ENCODE measurements at regions not wholly inside any gene's neighbourhood (a gene's known extent, or its start where the extent isn't known, plus 50 kb on each side); places are given as distances from the start of the nearest gene placed in this dataset.

DNA sequence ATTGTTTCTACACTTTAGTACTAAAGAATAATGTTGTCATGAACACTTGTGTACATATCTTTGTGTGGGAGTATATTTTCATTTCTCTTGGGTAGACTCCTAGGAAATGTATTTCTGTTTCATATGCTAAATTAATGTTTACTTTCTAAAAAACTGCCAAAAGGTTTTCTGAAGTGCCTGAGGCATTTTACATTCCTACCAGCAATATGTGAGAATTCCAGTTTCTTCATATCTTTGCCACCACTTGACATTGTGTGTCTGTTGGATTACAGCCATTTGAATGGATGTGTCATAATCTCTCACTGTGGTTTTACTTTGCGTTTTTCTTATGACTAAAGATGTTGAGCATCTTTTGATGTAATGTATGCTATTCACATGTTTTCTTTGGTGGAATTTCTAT lies 428.2 kb upstream of the KCNH7 start:
- H3K4me1 Mint-ChIP-seq: no peaks in the 10 kb centered on the region
- Histone ChIP-seq H3K36me3 (ENCODE audit: control insufficient read depth, insufficient read depth, low read length) (no peaks in the 10 kb centered on the region), H3K27me3 (ENCODE audit: control insufficient read depth, insufficient read depth, low read length, poor library complexity, severe bottlenecking) (no peaks in the 10 kb centered on the region), H3K9me3 (ENCODE audit: control insufficient read depth, low read length) (peaks cover 1% of the 10 kb centered on the region), H3K27ac (ENCODE audit: low read depth, low read length) (no peak overlapping the region), H3K9ac (ENCODE audit: extremely low read depth, low read length, poor library complexity, severe bottlenecking) (no peak overlapping the region), H3K4me3 (ENCODE audit: low read length) (no peak overlapping the region), H3K4me1 (ENCODE audit: control insufficient read depth, insufficient read depth, low read length) (no peaks in the 10 kb centered on the region)
- no peaks in the 10 kb centered on the region for H3K9me3 Mint-ChIP-seq
- no peak for DNase-seq
- H3K4me3 Mint-ChIP-seq: no peak overlapping the region
- no peak overlapping the region for H3K27ac Mint-ChIP-seq
- TF ChIP-seq, protein P1, sequence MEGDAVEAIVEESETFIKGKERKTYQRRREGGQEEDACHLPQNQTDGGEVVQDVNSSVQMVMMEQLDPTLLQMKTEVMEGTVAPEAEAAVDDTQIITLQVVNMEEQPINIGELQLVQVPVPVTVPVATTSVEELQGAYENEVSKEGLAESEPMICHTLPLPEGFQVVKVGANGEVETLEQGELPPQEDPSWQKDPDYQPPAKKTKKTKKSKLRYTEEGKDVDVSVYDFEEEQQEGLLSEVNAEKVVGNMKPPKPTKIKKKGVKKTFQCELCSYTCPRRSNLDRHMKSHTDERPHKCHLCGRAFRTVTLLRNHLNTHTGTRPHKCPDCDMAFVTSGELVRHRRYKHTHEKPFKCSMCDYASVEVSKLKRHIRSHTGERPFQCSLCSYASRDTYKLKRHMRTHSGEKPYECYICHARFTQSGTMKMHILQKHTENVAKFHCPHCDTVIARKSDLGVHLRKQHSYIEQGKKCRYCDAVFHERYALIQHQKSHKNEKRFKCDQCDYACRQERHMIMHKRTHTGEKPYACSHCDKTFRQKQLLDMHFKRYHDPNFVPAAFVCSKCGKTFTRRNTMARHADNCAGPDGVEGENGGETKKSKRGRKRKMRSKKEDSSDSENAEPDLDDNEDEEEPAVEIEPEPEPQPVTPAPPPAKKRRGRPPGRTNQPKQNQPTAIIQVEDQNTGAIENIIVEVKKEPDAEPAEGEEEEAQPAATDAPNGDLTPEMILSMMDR (conservative IDR thresholded peaks at IDR 0.05): no peak
- H3K36me3 Mint-ChIP-seq (ENCODE audit: low read depth): no peaks in the 10 kb centered on the region
- peaks cover 2% of the 10 kb centered on the region for H3K27me3 Mint-ChIP-seq (ENCODE audit: insufficient read depth)
- WGBS, 2 experiments (ENCODE audit: insufficient coverage in 1 of 2, insufficient read length in 1 of 2): 100% methylated on average over 1 of the region's 1 CpG; no CpG with 5 or more reads in 1 of the 2 experiments

DNA sequence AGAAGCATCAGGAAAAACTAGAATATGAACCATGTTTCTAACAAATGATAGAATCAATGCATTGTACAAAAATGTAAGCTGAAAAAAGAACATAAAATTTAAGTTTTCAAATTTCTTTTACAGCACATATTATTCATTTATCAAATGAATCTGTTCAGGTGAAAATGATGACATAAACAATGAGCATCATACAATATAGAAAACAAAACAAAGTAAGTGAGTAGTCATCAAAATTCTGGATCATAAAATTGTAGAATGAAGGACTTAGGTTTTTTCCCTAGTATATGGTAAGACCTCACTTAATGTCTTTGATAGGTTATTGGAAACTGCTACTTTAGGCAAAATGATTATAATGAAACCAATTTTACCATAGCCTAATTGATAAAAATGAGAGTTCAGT lies 427.0 kb upstream of the KCNH7 start:
- Mint-ChIP-seq H3K27me3 (ENCODE audit: insufficient read depth) (no peaks in the 10 kb centered on the region), H3K9me3 (no peaks in the 10 kb centered on the region), H3K4me3 (no peak overlapping the region), H3K27ac (no peak overlapping the region), H3K4me1 (no peaks in the 10 kb centered on the region), H3K36me3 (ENCODE audit: low read depth) (no peaks in the 10 kb centered on the region)
- DNase-seq: no peak
- Histone ChIP-seq H3K36me3 (ENCODE audit: control insufficient read depth, insufficient read depth, low read length) (no peaks in the 10 kb centered on the region), H3K9ac (ENCODE audit: extremely low read depth, low read length, poor library complexity, severe bottlenecking) (no peak overlapping the region), H3K4me1 (ENCODE audit: control insufficient read depth, insufficient read depth, low read length) (no peaks in the 10 kb centered on the region), H3K27me3 (ENCODE audit: control insufficient read depth, insufficient read depth, low read length, poor library complexity, severe bottlenecking) (no peaks in the 10 kb centered on the region), H3K4me3 (ENCODE audit: low read length) (no peak overlapping the region), H3K9me3 (ENCODE audit: control insufficient read depth, low read length) (no peaks in the 10 kb centered on the region), H3K27ac (ENCODE audit: low read depth, low read length) (no peak overlapping the region)
- TF ChIP-seq, protein P1 (conservative IDR thresholded peaks at IDR 0.05): no peak

DNA sequence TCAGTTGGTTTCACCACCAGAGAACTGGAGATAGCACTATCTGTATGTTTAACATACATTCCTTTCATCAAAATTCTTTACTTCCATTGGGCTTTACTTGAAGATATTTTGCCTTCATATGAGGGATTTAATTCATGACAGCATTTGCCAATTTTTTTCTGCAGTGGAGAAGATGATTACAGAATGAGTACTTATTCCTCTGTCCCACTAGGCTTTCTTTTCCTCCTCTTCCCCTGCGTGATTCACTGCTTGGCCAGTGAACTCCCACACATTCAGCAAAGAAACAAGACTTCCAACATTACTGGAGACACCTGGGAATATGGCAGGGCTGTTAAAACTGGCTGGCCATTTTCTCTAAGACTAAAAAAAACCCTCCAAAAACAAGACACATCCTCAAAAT lies 425.8 kb upstream of the KCNH7 start:
- no peak for DNase-seq
- H3K27me3 Mint-ChIP-seq (ENCODE audit: insufficient read depth): no peaks in the 10 kb centered on the region
- 59 to 80% methylated on average over 1 of the region's 1 CpG for WGBS, 2 experiments (ENCODE audit: insufficient coverage in 1 of 2, insufficient read length in 1 of 2)
- TF ChIP-seq, protein P1 (conservative IDR thresholded peaks at IDR 0.05): no peak
- Histone ChIP-seq H3K9ac (ENCODE audit: extremely low read depth, low read length, poor library complexity, severe bottlenecking) (no peak overlapping the region), H3K36me3 (ENCODE audit: control insufficient read depth, insufficient read depth, low read length) (no peaks in the 10 kb centered on the region), H3K27ac (ENCODE audit: low read depth, low read length) (no peak overlapping the region), H3K9me3 (ENCODE audit: control insufficient read depth, low read length) (no peaks in the 10 kb centered on the region), H3K27me3 (ENCODE audit: control insufficient read depth, insufficient read depth, low read length, poor library complexity, severe bottlenecking) (no peaks in the 10 kb centered on the region), H3K4me1 (ENCODE audit: control insufficient read depth, insufficient read depth, low read length) (no peaks in the 10 kb centered on the region), H3K4me3 (ENCODE audit: low read length) (no peak overlapping the region)
- H3K4me3 Mint-ChIP-seq: no peak overlapping the region
- H3K36me3 Mint-ChIP-seq (ENCODE audit: low read depth): no peaks in the 10 kb centered on the region
- no peaks in the 10 kb centered on the region for H3K9me3 Mint-ChIP-seq
- no peaks in the 10 kb centered on the region for H3K4me1 Mint-ChIP-seq
- no peak overlapping the region for H3K27ac Mint-ChIP-seq

All from endodermal cell (in vitro differentiated cells).